ENCODE measurements at regions not wholly inside any gene's neighbourhood (a gene's known extent, or its start where the extent isn't known, plus 50 kb on each side); places are given as distances from the start of the nearest gene placed in this dataset.

DNA sequence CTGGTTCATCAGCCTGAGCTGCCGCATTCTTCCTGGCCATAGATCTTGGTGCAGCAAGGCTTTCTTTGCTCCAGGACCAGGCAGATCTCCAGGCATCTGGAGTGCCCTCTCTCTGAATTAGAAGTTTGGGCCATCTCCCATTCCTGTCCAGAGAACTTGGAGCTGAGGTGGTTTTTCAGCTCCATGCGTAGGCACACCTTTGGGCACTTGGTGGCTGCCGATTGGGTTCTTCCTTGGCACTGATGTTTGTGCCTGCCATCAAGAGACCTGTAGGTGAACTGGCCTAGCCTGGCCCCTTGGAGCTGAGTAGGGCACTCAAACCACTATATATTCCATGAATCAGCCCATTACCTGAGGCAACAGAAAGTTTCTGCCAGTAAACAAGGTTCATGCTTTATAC, 206.0 kb upstream of the PCDH17 start:
- TF ChIP-seq, protein P1, sequence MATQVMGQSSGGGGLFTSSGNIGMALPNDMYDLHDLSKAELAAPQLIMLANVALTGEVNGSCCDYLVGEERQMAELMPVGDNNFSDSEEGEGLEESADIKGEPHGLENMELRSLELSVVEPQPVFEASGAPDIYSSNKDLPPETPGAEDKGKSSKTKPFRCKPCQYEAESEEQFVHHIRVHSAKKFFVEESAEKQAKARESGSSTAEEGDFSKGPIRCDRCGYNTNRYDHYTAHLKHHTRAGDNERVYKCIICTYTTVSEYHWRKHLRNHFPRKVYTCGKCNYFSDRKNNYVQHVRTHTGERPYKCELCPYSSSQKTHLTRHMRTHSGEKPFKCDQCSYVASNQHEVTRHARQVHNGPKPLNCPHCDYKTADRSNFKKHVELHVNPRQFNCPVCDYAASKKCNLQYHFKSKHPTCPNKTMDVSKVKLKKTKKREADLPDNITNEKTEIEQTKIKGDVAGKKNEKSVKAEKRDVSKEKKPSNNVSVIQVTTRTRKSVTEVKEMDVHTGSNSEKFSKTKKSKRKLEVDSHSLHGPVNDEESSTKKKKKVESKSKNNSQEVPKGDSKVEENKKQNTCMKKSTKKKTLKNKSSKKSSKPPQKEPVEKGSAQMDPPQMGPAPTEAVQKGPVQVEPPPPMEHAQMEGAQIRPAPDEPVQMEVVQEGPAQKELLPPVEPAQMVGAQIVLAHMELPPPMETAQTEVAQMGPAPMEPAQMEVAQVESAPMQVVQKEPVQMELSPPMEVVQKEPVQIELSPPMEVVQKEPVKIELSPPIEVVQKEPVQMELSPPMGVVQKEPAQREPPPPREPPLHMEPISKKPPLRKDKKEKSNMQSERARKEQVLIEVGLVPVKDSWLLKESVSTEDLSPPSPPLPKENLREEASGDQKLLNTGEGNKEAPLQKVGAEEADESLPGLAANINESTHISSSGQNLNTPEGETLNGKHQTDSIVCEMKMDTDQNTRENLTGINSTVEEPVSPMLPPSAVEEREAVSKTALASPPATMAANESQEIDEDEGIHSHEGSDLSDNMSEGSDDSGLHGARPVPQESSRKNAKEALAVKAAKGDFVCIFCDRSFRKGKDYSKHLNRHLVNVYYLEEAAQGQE (IDR thresholded peaks at IDR 0.05; ENCODE audit: low read depth) = no peak
- TF ChIP-seq YY1 (IDR thresholded peaks at IDR 0.05; ENCODE audit: low read depth) = no peak
- TF ChIP-seq NFIC (IDR thresholded peaks at IDR 0.05) = no peak
- TF ChIP-seq, protein P2, sequence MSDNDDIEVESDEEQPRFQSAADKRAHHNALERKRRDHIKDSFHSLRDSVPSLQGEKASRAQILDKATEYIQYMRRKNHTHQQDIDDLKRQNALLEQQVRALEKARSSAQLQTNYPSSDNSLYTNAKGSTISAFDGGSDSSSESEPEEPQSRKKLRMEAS (IDR thresholded peaks at IDR 0.05) = no peak
- TF ChIP-seq EP300 (IDR thresholded peaks at IDR 0.05; ENCODE audit: borderline replicate concordance) = no peak
- TF ChIP-seq CREB1 (IDR thresholded peaks at IDR 0.05; ENCODE audit: low read depth) = no peak
- TF ChIP-seq TCF12 (IDR thresholded peaks at IDR 0.05; ENCODE audit: low read depth) = no peak
- no peak for TF ChIP-seq TEAD4 (IDR thresholded peaks at IDR 0.05)
- no peak for TF ChIP-seq TAF1 (IDR thresholded peaks at IDR 0.05; ENCODE audit: low read depth)
- TF ChIP-seq, protein P3, sequence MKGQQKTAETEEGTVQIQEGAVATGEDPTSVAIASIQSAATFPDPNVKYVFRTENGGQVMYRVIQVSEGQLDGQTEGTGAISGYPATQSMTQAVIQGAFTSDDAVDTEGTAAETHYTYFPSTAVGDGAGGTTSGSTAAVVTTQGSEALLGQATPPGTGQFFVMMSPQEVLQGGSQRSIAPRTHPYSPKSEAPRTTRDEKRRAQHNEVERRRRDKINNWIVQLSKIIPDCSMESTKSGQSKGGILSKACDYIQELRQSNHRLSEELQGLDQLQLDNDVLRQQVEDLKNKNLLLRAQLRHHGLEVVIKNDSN (IDR thresholded peaks at IDR 0.05) = no peak
- TF ChIP-seq EGR1 (IDR thresholded peaks at IDR 0.05) = no peak
- no peak for TF ChIP-seq ZBTB7A (IDR thresholded peaks at IDR 0.05; ENCODE audit: low read depth)
- TF ChIP-seq CEBPB (IDR thresholded peaks at IDR 0.05) = no peak
- no peak for TF ChIP-seq RAD21 (IDR thresholded peaks at IDR 0.05; ENCODE audit: low read depth)
- TF ChIP-seq FOXM1 (IDR thresholded peaks at IDR 0.05; ENCODE audit: borderline replicate concordance, low read depth) = no peak

DNA sequence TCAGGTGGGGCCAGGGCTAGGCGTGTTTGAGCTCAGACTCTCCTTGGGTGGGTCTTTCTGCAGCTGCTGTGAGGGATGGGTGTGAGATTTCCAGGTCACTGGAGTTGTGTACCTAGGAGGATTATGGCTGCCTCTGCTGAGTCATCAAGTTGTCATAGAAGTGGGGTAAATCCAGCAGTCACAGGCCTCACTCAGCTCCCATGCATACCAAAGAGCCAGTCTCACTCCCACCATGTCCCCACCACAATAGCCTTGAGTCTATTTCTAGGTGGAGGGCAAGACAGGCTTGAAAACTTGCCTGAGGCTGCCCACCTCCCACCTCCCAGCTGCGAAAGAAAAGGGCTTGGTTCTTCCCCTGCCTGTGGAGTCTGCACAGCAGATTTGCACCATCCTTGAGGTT, 194.0 kb upstream of the PCDH17 start:
- TF ChIP-seq TCF12 (IDR thresholded peaks at IDR 0.05; ENCODE audit: low read depth) (no peak), NFIC (IDR thresholded peaks at IDR 0.05) (no peak), EP300 (IDR thresholded peaks at IDR 0.05; ENCODE audit: borderline replicate concordance) (no peak), CREB1 (IDR thresholded peaks at IDR 0.05; ENCODE audit: low read depth) (no peak), YY1 (IDR thresholded peaks at IDR 0.05; ENCODE audit: low read depth) (no peak), TEAD4 (IDR thresholded peaks at IDR 0.05) (no peak), EGR1 (IDR thresholded peaks at IDR 0.05) (no peak), ZBTB7A (IDR thresholded peaks at IDR 0.05; ENCODE audit: low read depth) (no peak), FOXM1 (IDR thresholded peaks at IDR 0.05; ENCODE audit: borderline replicate concordance, low read depth) (no peak), CEBPB (IDR thresholded peaks at IDR 0.05) (no peak), TAF1 (IDR thresholded peaks at IDR 0.05; ENCODE audit: low read depth) (no peak), RAD21 (IDR thresholded peaks at IDR 0.05; ENCODE audit: low read depth) (no peak)
- TF ChIP-seq, protein P2 (IDR thresholded peaks at IDR 0.05) = no peak
- TF ChIP-seq, protein P3 (IDR thresholded peaks at IDR 0.05) = no peak
- TF ChIP-seq, protein P1 (IDR thresholded peaks at IDR 0.05; ENCODE audit: low read depth) = no peak

DNA sequence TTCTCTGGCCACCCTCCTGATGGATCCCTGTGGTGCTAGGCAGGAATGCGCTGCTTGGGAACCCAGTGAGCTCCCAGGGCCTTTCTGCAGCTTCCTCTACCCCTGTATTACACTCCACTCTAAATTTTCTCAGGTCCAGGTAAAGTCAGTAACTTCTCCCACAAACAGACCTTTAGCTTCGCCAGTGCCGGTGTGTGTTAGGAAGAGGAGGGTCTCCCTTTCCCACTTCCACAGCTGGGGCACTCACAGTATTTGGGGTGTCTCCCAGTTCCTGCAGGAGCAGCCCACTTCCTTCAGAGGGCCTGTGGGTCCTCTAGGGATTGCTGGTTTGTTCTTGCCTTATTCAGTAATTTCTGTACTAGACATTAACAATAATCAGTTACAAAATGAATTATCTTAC, 193.5 kb upstream of the PCDH17 start:
- TF ChIP-seq, protein P2 (IDR thresholded peaks at IDR 0.05) = no peak
- TF ChIP-seq YY1 (IDR thresholded peaks at IDR 0.05; ENCODE audit: low read depth) (no peak), RAD21 (IDR thresholded peaks at IDR 0.05; ENCODE audit: low read depth) (no peak), NFIC (IDR thresholded peaks at IDR 0.05) (no peak), CREB1 (IDR thresholded peaks at IDR 0.05; ENCODE audit: low read depth) (no peak), EP300 (IDR thresholded peaks at IDR 0.05; ENCODE audit: borderline replicate concordance) (no peak), EGR1 (IDR thresholded peaks at IDR 0.05) (no peak), ZBTB7A (IDR thresholded peaks at IDR 0.05; ENCODE audit: low read depth) (no peak), TAF1 (IDR thresholded peaks at IDR 0.05; ENCODE audit: low read depth) (no peak), CEBPB (IDR thresholded peaks at IDR 0.05) (no peak)

DNA sequence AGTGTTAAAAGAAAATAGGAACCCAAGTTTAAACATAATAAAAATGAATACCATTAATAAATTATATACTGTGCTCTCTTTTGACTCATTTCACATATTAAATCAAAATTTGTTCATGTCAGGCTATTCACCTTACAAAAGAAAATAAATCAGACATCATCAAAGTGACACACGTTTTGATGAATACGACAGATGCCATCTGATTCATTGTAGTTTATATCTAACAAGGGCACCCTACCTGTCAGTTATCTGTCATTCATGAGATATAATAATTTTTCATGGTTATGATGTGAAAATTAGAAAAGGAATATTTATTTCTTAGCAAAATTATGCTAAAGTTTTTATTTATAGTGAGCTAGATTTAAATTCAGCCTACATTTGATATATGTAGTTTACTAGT, 188.1 kb upstream of the PCDH17 start:
- no peak for TF ChIP-seq YY1 (IDR thresholded peaks at IDR 0.05; ENCODE audit: low read depth)
- TF ChIP-seq RAD21 (IDR thresholded peaks at IDR 0.05; ENCODE audit: low read depth) = no peak
- TF ChIP-seq EGR1 (IDR thresholded peaks at IDR 0.05) = no peak

DNA sequence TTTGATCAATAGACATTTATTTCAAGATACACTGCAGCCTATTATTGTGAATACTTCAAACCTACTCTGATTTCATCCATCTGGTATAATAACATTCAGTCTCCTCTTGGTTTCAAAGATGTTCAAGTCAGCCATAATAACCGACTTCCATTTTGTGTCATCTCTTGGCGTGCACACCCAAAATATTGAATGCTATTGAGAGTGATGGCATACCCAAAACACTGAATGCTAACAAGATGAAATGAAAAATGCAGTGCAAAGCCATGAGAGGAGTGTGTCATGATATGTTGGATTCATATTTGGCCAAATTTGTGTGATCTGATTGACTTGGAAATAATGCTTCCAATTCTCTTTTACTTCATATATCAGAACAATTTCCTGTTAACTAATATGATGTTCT, 181.2 kb upstream of the PCDH17 start:
- TF ChIP-seq ZBTB7A (IDR thresholded peaks at IDR 0.05; ENCODE audit: low read depth) (no peak), CEBPB (IDR thresholded peaks at IDR 0.05) (no peak), RAD21 (IDR thresholded peaks at IDR 0.05; ENCODE audit: low read depth) (no peak)
- TF ChIP-seq, protein P3 (IDR thresholded peaks at IDR 0.05) = no peak
- TF ChIP-seq, protein P1 (IDR thresholded peaks at IDR 0.05; ENCODE audit: low read depth) = no peak
- TF ChIP-seq, protein P2 (IDR thresholded peaks at IDR 0.05) = no peak
